ENCODE measurements at regions not wholly inside any gene's neighbourhood (a gene's known extent, or its start where the extent isn't known, plus 50 kb on each side); places are given as distances from the start of the nearest gene placed in this dataset.

DNA sequence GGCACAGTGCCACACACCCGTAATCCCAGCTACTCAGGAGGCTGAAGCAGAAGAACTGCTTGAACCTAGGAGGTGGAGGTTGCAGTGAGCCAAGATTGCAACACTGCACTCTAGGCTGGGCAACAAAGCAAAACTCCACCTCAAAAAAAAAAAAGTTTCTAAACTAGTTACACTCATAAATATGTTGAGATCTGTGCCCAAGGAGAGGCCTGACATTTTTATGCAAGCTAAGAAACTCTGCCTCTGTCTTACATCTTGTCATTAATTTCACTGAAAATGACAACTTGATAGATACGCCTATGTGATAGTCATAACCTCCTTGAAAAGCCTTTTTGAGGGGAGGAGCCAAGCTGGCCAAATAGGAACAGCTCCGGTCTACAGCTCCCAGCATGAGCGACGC is 412.7 kb downstream of the STK39 start:
- TF ChIP-seq, protein P1, sequence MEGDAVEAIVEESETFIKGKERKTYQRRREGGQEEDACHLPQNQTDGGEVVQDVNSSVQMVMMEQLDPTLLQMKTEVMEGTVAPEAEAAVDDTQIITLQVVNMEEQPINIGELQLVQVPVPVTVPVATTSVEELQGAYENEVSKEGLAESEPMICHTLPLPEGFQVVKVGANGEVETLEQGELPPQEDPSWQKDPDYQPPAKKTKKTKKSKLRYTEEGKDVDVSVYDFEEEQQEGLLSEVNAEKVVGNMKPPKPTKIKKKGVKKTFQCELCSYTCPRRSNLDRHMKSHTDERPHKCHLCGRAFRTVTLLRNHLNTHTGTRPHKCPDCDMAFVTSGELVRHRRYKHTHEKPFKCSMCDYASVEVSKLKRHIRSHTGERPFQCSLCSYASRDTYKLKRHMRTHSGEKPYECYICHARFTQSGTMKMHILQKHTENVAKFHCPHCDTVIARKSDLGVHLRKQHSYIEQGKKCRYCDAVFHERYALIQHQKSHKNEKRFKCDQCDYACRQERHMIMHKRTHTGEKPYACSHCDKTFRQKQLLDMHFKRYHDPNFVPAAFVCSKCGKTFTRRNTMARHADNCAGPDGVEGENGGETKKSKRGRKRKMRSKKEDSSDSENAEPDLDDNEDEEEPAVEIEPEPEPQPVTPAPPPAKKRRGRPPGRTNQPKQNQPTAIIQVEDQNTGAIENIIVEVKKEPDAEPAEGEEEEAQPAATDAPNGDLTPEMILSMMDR (IDR thresholded peaks at IDR 0.05; ENCODE audit: low read length) = no peak
- no peak for TF ChIP-seq EZH2 (optimal IDR thresholded peaks at IDR 0.05; ENCODE audit: low read depth, low read length)

Data from MM.1S (cell line).